HG03060 (cell line): ENCODE measurements at regions not wholly inside any gene's neighbourhood (a gene's known extent, or its start where the extent isn't known, plus 50 kb on each side); places are given as distances from the start of the nearest gene placed in this dataset.
"Not testable (repeated sequence)": the region's sequence is repeated elsewhere in the genome, so short reads cannot be mapped to it uniquely, and the experiment has no call there.

Experiments
- ATAC-seq: cut with Tn5 transposase; IDR thresholded peaks from one replicate; pipeline ENCODE4 v1.9.1; 2021; ENCODE audit warnings: low read depth, moderate number of reproducible peaks; ENCODE audit not compliant: unreplicated experiment

DNA sequence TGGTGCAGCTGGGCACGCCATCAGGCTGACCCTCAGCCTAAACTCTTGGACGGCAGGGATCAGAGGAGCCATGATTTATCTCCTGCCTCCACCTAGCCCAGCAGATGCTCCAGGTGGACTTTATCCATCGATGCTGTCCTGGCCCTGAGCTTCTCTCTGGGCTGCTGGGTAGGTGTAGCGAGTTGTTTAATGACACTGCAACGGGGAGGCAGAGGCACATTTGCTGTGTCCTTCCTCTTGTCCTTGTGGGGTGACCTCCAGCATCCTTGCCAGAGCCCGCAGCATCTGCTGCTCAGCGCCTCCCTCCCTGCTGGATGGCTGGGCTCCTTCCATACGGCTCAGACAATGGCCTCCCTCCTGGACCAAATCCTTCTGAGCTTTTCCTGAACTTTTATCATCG is 103.1 kb upstream of the IRX4 start:
- ATAC-seq = no peak

DNA sequence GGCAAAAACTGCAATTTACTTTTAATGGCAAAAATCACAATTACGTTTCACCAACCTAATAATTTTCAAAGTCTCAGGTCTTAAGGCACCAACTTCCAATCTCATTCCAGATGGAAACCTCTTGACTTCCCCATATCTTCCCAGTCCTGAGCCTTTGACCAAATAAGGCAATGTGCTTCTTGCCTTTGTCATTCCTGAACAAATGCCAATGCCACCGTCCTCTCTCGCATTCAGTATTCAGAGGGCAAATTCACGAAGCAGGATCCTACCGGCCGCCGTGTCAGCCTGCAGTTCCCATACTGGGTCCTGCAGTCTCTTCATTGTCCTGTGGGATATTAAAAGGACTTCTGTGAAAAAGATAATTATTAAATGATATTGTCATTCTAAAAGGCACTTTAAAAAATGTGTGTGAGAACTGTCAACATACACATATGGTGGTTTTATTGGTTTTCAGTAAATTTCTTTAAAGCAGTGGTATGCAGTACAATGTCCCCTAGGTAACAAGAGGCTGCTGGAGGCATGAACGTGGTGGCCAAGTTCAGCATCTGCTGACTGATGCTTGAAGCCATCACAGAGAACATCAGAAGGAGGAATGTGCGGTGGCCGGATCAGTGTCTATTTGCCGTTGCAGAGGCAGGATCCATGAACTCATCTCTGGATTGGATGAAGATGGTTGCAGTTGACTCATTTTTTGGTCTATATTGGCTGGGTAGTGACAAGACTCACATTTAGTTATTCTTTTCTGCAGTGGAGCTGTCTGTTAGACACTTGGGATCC is 101.4 kb upstream of the IRX4 start:
- ATAC-seq = no peak

DNA sequence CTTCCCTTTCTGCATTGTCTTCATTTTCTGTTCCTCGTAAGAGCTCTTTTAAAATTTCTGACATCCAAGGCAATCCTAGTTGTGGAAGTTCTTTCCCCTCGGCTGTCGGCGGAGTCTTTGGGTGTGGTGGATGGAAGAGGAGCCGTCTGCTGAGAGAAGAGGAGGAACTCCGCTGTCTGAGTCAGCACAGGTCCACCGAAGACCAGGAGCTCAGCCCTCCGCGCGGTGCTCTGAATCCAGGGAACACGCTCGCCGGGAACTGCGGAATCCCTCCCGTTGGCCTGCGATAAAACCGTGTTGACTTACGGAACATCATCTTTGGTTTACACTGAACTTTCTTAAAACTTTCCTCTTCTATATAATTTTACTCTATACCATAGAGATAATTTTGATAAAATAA is 100.7 kb upstream of the IRX4 start:
- no peak for ATAC-seq

DNA sequence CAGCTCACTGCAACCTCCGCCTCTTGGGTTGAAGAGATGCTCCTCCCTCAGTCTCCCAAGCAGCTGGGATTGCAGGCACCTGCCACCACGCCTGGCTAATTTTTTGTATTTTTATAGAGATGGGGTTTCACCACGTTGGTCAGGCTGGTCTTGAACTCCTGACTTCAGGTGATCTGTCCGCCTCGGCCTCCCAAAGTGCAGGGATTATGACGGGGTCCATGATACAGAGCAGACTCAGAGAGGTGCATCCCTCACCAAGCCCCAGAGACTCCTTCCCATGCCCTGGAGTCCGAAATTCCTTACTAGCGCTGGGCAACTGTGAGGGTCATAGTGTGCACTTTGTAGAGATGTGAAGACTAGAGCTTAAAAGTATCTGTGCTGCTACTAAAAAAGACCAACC is 99.8 kb upstream of the IRX4 start:
- not testable (repeated sequence) for ATAC-seq

DNA sequence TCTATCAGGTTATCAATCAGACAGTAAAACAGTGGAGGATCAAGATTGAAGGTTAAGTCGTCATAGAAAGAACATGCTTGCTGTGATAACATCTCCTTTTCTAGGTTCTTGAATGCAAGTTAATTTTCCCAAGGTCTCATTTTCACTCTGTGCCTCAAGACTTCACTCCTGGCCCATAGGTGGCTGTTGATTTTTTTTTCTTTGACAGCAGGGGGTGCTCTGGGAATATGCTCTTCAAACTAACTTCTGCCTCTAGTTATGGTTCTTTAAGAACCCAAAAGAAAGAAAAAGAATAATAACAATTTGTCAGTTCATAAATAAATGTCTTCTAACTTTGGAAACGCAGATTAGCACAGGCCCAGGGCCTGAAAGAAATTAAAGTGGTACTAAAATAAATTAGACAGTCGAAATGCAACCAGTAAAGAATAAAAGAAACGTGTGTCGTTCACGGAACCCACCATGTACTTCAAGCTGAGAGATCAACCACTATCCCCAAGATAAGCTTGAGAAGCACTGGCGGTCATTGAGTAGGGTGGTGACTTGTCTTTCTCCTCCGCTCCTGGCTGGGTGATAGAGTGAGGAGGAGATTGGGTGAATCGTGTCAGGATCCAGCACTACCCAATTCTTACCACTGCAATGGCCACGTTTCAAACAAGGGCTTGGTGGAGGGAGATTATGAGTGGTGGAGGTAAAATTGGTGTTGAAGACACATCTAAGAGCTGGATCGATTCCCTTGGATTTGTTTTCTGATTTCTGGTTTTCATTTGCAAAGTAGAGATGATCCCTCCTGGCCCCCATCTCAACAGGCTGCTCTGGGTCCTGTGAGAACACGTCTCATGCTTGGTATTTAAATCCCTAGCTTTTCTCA is 93.4 kb upstream of the IRX4 start:
- ATAC-seq = no peak

DNA sequence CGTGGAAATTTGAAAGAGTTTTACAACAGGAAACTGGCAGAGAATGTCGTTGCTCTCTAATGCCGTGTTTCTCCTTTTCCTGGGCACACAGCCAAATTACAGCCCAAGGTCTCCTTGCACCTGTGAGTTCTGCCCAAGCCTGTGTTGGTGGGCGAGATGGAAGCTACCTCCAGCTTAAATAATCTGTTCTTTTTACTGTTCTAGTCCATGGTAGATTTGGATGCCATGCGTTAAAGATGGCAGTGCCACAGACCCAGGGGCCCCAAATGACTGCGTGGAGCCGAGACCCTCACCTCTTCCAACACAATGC is 92.6 kb upstream of the IRX4 start:
- ATAC-seq = no peak

DNA sequence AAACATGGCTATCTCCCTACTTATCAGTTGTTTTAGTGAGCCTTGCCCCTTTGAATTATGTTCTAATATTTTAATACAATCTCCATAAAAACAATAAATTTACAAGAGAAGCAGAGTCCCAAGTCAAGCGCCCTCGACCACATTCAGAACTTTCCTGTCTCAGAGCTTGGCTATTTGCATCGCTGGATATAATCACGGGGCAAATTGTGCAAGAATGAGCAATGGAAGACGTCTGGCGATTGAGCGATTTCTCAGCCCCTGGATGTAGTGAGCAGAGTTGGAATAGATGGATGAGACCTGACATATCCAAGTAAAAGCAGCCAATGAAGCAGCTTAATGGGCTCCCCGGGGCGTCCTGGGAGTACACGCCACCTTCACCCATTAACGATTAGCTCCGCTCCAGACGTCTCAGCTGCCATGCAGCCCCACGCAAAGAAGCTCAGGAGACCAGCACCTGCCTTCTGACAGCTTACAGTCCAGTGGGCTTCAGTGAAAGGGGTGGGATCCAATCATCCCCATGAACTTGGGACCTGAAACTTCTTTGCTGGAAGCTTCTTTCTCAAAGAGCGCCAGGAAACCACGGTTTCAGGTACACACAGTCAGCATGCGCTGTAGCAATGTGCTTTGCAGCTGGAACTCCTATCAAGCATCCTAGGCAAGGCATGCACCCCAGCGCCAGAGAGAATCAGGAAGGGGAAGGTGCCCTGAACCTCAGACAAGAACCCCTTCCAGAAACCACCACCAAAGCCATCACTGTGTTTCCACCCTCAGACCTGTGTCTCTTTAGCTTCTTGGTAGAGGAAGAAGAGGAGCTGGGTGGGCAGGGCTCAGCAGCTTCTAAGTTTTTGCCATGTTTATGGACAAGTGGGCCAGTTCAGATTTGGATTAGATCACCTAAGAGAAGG is 92.0 kb upstream of the IRX4 start:
- ATAC-seq = no peak

DNA sequence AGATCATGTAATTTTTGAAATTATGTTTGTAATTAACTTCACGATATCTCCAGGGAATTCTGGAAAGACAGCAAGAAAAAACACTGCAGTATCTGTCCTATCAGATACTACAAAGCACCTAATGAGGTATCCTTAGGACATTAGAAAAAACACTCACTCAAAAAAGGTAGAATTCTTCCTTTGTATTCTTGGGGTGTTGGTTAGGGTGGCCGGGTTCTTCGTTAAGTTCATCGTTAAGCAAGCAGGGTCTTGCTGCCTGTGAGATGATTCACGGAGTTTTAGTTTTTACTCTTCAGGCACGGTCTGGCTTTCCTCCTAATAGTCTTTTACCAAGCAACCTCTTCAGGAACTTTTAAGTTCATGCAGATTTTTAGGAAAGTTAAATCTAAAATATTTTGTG is 91.4 kb upstream of the IRX4 start:
- no peak for ATAC-seq

DNA sequence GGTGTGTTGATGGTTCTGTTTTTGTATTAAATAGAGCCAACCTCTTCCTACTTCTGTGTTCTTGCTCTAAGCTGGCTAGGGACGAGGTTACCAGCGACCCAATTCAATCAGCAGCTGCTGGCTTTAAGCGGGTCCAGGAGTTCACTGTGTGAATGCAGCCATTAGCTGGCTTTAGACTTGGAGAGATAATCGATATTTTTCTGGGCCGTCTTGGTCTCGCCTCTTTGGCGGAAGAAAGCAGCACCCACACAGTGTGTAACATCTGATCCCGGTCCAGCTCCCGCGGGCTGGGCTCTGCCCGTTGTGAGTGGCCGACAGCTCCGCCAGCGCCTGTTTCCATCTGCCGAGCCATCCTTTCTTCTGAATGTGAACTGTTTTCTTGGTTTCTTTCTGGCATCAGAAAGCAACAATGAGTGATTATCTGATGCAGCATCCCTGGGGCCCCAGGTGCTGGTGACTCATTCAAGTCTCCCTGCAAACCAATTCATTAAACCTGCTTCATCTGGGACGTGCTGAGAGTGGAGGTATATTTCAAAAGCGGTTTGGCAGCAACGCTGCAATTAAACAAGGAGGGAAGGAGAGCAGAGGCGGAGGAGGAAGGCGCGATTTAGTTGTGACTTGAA is 90.8 kb upstream of the IRX4 start:
- no peak for ATAC-seq

DNA sequence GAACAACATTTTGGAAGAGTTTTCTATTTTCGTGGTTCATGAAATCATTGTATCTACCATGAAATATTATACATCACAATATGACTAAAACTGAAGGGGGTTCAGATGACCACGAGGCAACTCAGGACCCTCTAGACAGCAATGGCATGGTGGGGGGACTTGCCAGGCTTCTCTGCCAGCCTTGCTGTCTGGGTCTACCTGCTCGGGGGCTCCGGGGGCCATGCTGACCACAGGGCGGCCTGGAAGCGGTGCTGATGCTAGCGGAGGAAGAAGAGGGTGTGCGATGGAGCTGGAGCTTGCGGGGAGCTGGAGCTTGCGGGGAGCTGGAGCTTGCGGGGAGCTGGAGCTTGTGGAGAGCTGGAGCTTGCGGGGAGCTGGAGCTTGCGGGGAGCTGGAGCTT is 89.2 kb upstream of the IRX4 start:
- no peak for ATAC-seq

DNA sequence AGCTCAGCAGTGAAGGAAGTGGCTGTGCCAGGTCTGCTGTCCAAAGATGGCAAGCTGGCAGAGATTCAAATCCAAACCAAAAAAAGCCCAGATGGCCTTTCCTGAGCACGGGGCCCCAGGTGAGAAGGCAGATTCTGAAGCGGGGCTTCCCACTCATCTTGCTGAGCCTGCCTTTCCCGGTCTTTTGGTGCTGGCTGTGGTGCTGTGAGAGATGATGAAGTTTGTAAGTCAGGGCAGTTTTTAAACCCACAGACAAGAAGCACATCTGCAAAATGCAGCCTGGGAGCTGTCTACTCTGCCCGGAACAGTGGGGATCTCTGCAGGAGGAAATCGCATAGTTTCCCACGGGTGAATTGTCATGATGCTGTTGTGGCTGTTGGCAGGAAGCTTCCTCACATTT is 85.0 kb upstream of the IRX4 start:
- ATAC-seq = no peak

DNA sequence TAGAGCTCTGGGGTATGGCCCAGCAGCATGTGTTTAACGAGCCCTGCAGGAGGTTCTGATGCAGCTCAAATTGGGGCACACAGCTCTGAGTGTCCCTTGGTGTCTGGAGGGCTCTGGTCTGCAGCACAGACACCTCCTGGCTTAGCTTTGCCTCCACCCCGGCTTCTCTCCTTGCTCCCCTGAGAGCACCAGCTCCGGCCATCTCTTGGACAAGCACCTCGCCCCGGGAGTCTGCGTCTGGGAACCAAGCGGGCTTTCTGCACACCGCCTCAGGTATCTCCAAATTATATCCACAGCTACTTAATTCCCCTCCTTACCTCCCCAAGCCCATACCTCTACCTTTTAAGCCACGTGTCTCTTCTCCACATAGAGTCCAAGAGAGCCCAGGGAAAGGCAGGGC is 83.7 kb upstream of the IRX4 start:
- no peak for ATAC-seq

DNA sequence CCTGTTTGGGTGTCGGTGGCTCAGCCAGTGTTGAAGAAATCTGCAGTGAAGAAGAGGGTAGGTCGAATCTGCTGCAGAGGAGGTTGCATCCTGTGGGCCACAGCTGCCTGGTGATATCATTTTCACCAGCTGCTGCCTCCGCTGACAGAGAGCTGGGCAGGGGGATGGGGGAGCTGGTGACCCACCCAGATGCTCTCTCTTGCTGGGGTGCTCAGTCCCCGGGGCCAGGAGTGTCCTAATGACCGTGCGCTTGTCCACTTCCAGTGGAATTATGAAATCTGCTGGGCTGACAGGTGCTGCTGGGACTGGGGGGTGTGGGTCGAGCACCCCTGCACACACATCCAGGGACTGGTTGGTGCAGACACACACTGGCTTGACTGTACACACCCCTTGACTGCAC is 83.2 kb upstream of the IRX4 start:
- ATAC-seq = no peak

DNA sequence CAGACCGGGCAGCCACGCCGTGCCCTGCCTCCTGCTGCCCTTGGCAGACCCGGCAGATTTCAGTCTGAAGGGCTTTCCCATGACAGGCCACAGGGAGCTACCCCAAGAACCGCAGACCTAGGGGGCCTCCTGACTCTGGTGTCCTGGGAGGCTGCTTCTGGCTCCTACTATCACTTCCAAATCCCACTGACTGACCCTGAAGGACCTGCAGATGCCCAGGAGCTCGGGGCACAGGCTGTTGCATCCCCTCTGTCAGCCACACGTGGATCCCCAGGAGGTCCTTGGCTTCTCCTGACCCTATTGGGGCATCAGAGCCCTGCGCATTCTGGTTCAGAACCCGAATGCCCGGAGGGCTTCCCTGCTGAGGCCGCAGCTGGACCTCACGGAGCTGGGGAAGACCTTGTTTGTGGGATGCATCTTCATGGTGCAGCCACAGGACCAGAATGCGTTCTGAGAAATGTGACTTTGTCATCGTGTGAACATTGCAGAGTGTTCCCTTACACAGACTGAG is 81.3 kb upstream of the IRX4 start:
- no peak for ATAC-seq

DNA sequence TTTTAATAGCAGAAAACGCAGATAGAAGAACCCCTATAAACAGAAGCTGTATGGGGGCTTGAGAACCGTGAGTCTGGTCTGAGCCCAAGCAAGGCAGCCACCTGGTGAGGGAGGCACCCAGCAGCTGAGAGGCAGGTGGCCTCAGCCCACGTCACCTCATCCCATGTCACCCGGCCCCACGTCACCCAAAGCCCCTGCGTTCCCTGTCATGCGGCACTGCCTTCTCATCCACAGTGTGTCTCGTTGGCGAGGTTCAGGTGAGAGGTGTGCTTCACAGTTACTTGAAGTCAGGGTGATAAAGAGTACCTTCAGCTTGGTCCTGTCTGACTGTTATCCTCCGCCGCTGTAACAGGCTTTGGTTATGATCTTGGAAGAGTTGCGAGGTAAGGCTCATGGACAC is 80.6 kb upstream of the IRX4 start:
- no peak for ATAC-seq

DNA sequence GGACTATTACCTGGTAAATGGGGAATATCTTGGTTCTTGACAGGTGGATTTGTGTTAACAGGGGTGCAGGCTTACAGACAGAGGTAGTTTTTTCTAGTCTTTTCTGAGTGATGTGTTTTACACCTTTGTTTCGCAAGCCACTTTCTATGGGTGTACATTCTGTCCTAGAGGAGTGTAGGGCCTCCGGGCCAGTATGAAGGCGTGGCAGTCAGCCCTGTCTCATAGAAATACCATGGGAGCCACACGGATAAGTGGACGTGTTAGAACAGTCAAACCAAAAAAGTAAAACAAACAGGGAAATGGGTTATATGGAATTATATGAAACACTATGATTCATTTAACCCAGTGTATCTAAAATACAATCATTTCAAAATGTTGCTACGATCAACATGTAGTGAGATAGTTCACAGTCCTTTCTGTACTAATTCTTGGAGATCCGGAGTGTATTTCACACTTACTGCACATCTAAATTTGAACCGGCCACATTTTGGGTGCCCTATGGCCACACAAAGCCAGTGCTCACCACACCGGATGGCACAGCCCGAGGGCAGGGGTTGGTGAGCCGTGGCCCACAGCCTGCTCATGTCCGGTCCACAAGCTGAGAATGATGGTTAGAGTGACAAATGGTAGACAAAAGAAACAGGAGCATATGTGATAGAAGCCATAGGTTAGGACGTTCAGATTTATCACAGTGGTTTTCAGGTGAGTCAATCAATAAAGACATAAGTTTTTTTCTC is 80.1 kb upstream of the IRX4 start:
- ATAC-seq = no peak

DNA sequence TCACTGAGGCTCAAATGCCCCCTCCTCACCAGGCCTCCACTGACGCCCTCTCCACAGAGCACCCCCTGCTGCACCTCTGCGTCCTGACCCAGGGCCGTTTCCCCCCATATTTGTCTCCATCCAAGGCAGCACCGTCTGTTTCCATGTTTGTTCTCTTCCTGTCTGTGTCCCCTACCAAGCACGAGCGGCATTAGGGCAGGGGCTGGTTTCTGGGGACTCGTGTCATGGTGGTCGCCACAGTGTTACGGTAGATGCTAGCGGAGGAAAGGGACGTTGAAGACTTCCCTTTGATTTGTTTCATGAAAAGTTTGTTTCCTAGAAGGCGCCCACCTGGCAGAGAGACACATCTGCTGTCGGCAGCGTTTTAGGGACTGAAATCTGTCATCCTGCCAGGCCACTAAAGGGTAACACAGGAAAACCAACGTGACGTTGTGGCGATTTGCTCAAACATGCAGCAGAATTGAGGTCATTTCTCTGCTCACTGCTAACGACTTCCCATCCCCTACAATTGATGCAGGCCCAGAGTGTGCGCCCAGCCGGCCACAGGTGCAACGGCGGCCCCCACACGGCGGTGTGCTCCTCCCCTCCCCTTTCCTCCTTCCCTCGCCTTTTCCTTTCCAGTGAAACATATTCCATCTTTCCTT is 79.3 kb upstream of the IRX4 start:
- no peak for ATAC-seq

DNA sequence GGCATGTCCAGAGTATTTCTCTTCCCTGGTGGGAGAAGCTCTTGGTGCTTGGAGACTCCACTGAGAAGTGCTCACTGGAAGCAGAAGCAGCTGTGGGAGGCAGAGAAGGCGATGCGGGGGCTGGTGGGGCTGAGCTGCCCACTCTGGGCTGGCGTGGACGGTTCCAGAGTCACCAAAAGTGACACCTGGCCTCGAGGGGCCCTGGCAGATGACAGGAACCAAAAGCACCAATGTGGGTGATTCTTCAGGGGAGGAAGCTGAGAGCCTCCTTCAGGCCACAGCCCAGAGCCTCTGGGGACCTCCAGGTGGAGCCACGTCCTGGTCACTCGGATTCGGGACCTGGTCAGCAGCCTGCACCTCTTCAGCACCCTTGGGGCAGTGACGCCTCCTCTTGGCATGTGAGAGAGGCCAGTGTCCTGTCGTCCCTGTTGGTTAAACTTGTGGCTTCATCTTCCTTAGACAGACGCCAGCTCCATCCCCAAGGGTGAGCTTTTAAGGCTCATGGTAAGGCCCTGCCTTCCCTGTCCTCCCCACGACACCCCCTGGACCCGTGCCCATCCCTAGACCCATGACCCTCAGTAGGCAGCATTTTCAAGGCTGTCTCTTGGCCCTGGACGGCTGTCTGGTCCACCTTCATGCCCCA is 78.7 kb upstream of the IRX4 start:
- ATAC-seq = no peak
